Keratinocyte (primary cell): ENCODE measurements at regions not wholly inside any gene's neighbourhood (a gene's known extent, or its start where the extent isn't known, plus 50 kb on each side); places are given as distances from the start of the nearest gene placed in this dataset.

Experiments
- DNase-seq: peaks from one replicate; pipeline ENCODE4 v3.0.0-alpha.2; 2011; ENCODE audit warnings: low read depth, missing footprints, low spot score
- FAIRE-seq: peaks from 2 replicates; lab custom pipeline; 2011; peaks lifted over from hg19 to GRCh38; lab: Jason Lieb, UNC
- H2AFZ ChIP-seq: 2 replicates; pipeline ENCODE4 v1.6.0; 2012; ENCODE audit warnings: low read length, control low read depth, inconsistent platforms; ENCODE audit not compliant: control insufficient read depth
- H3K27ac ChIP-seq: 2 replicates; pipeline ENCODE4 v1.5.1; 2011; ENCODE audit warnings: low read length; ENCODE audit not compliant: control insufficient read depth, insufficient read depth
- H3K27me3 ChIP-seq: 3 replicates; pipeline ENCODE4 v1.6.0; 2011; ENCODE audit warnings: low read length; ENCODE audit not compliant: control insufficient read depth, insufficient read depth; ENCODE audit errors: extremely low read depth
- H3K36me3 ChIP-seq, 2 experiments: 2 replicates in 1 of 2; 3 replicates in 1 of 2; pipeline ENCODE4 v1.5.1; 2011; ENCODE audit warnings: low read length in 2 of 2, mild to moderate bottlenecking in 1 of 2; ENCODE audit not compliant: control insufficient read depth in 2 of 2, insufficient read depth in 2 of 2; ENCODE audit errors: extremely low read depth in 1 of 2
- H3K4me1 ChIP-seq: 3 replicates; pipeline ENCODE4 v1.5.1; 2011; ENCODE audit warnings: low read length; ENCODE audit not compliant: control insufficient read depth, insufficient read depth; ENCODE audit errors: extremely low read depth
- H3K4me2 ChIP-seq: 3 replicates; pipeline ENCODE4 v1.6.0; 2011; ENCODE audit warnings: low read depth, low read length; ENCODE audit not compliant: control insufficient read depth, insufficient read depth; ENCODE audit errors: extremely low read depth
- H3K4me3 ChIP-seq, 3 experiments: fragments of 200-600 bp in 1 of 3; sonication (generic) in 1 of 3; 2 replicates in 2 of 3; 3 replicates in 1 of 3; pipeline ENCODE4 v1.5.1; 2011 to 2016; ENCODE audit warnings: low read length in 3 of 3, mild to moderate bottlenecking in 3 of 3, control low read depth in 2 of 3, inconsistent platforms in 1 of 3, low read depth in 1 of 3, mixed read lengths in 1 of 3, mixed run types in 1 of 3, moderate library complexity in 1 of 3; ENCODE audit not compliant: control insufficient read depth in 2 of 3, insufficient read depth in 2 of 3; ENCODE audit errors: extremely low read depth in 1 of 3
- H3K79me2 ChIP-seq: 2 replicates; pipeline ENCODE4 v1.6.0; 2012; ENCODE audit warnings: low read length; ENCODE audit not compliant: control insufficient read depth, insufficient read depth
- H3K9ac ChIP-seq: 3 replicates; pipeline ENCODE4 v1.6.0; 2011; ENCODE audit warnings: low read length; ENCODE audit not compliant: control insufficient read depth, insufficient read depth; ENCODE audit errors: extremely low read depth
- H3K9me1 ChIP-seq: 3 replicates; pipeline ENCODE4 v1.6.0; 2011; ENCODE audit warnings: low read length; ENCODE audit not compliant: control insufficient read depth, insufficient read depth; ENCODE audit errors: extremely low read depth
- H3K9me3 ChIP-seq: 2 replicates; pipeline ENCODE4 v1.5.1; 2012; ENCODE audit warnings: low read depth, low read length; ENCODE audit not compliant: control insufficient read depth
- H4K20me1 ChIP-seq: 3 replicates; pipeline ENCODE4 v1.6.0; 2011; ENCODE audit warnings: low read length; ENCODE audit not compliant: control insufficient read depth, insufficient read depth; ENCODE audit errors: extremely low read depth
- EZH2 ChIP-seq: IDR thresholded peaks from one replicate; pipeline ENCODE4 v1.6.1; 2012; ENCODE audit warnings: inconsistent platforms, mild to moderate bottlenecking, low read length, moderate library complexity
- dilution Hi-C: fragments of 300-500 bp; cut with MboI; formaldehyde crosslinking; loops from one replicate; pipeline ENCODE4 v1.7.0; 2020; ENCODE audit warnings: low sequenced_read_pairs; ENCODE audit not compliant: extremely low pct_ligation_motif_present
- TF ChIP-seq, protein P1 (sequence below), 3 experiments: IDR thresholded peaks in 1 of 3; conservative IDR thresholded peaks in 1 of 3; optimal IDR thresholded peaks in 1 of 3; 2 replicates in 2 of 3; 3 replicates in 1 of 3; pipeline versions ENCODE3 to v1.5.1; 2011; ENCODE audit warnings: low read length in 3 of 3, mild to moderate bottlenecking in 3 of 3, moderate library complexity in 2 of 3, control low read depth in 1 of 3, inconsistent platforms in 1 of 3; ENCODE audit not compliant: insufficient read depth in 2 of 3; ENCODE audit errors: extremely low read depth in 1 of 3

DNA sequence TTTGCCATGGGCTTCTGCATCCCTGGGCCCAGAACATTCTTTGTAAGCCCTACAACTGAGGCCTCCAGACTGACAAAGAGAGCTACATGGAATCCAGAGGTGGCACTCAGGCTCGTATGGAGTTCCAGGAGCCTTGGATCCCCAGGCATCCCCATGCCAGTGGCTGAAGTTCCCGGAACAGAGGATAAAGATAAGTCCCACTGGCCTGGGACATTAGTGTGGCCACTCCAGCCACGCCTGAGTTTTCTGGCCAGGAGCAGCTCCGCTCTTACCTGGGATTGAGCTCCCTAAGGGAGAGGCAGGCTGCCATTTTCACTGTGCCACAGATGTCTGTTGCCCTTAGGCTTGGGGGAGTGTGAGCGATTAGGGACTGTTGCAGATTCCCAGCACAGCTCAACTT, 656.3 kb upstream of the FAM174A start:
- Histone ChIP-seq H3K4me1 (no peaks in the 10 kb centered on the region), H3K4me2 (no peak overlapping the region), H3K4me3 (no peak overlapping the region), H3K27ac (no peak overlapping the region), H3K79me2 (no peaks in the 10 kb centered on the region), H3K27me3 (no peaks in the 10 kb centered on the region), H3K9me1 (no peaks in the 10 kb centered on the region), H3K36me3 (no peaks in the 10 kb centered on the region), H3K9me3 (no peaks in the 10 kb centered on the region), H4K20me1 (no peaks in the 10 kb centered on the region), H2AFZ (no peak overlapping the region), H3K9ac (no peak overlapping the region)
- FAIRE-seq (no peak), DNase-seq (no peak)
- TF ChIP-seq, protein P1, sequence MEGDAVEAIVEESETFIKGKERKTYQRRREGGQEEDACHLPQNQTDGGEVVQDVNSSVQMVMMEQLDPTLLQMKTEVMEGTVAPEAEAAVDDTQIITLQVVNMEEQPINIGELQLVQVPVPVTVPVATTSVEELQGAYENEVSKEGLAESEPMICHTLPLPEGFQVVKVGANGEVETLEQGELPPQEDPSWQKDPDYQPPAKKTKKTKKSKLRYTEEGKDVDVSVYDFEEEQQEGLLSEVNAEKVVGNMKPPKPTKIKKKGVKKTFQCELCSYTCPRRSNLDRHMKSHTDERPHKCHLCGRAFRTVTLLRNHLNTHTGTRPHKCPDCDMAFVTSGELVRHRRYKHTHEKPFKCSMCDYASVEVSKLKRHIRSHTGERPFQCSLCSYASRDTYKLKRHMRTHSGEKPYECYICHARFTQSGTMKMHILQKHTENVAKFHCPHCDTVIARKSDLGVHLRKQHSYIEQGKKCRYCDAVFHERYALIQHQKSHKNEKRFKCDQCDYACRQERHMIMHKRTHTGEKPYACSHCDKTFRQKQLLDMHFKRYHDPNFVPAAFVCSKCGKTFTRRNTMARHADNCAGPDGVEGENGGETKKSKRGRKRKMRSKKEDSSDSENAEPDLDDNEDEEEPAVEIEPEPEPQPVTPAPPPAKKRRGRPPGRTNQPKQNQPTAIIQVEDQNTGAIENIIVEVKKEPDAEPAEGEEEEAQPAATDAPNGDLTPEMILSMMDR (optimal IDR thresholded peaks at IDR 0.05 in 1 of 3, IDR thresholded peaks at IDR 0.05 in 1 of 3, conservative IDR thresholded peaks at IDR 0.05 in 1 of 3; ENCODE audit: extremely low read depth in 1 of 3, insufficient read depth in 2 of 3, low read length in 3 of 3) = no peak
- no peak for TF ChIP-seq EZH2
- dilution Hi-C loops = no loop called here

- no peaks in the 10 kb centered on the region for H3K79me2 ChIP-seq
- H3K9ac ChIP-seq = no peak overlapping the region
- H3K27me3 ChIP-seq = no peaks in the 10 kb centered on the region
- no peak overlapping the region for H2AFZ ChIP-seq
- FAIRE-seq (no peak), DNase-seq (no peak)
- H4K20me1 ChIP-seq = no peaks in the 10 kb centered on the region
- TF ChIP-seq, protein P1 (optimal IDR thresholded peaks at IDR 0.05 in 1 of 3, IDR thresholded peaks at IDR 0.05 in 1 of 3, conservative IDR thresholded peaks at IDR 0.05 in 1 of 3; ENCODE audit: extremely low read depth in 1 of 3, insufficient read depth in 2 of 3, low read length in 3 of 3) = no peak
- no peak for TF ChIP-seq EZH2
- dilution Hi-C loops = no loop called here
- no peaks in the 10 kb centered on the region for H3K9me1 ChIP-seq
- H3K36me3 ChIP-seq = no peaks in the 10 kb centered on the region
- H3K4me2 ChIP-seq = no peak overlapping the region
- no peaks in the 10 kb centered on the region for H3K4me1 ChIP-seq
- no peak overlapping the region for H3K27ac ChIP-seq
- H3K4me3 ChIP-seq = no peak overlapping the region
- H3K9me3 ChIP-seq = no peaks in the 10 kb centered on the region
Observed at GRCh38 chr5:99866740-99867139, 668.4 kb upstream of the FAM174A start.
